ENCODE measurements at regions not wholly inside any gene's neighbourhood (a gene's known extent, or its start where the extent isn't known, plus 50 kb on each side); places are given as distances from the start of the nearest gene placed in this dataset.

DNA sequence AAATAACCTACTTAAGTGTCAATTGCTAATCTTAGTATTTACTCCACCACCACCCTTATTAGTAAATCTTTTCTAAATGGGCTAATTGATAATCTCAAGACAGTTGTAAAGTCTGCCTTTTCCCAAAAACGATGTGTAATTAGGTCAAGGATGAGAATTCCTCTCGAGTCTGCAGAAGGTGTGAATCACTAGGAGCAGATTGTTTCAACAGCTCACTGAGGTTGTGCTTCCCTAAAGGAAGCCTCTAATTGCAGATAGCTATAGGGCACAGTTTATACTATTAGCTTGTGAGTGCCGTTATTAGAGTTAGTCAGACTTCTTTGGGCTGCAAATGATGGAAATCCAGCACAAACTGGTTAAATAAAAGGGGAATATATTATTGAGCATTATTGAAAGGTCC, 84.9 kb downstream of the C11orf91 start:
- DNase-seq: no peak

- DNase-seq: no peak
Observed at GRCh38 chr11:33613404-33613803, 87.2 kb downstream of the C11orf91 start.

DNA sequence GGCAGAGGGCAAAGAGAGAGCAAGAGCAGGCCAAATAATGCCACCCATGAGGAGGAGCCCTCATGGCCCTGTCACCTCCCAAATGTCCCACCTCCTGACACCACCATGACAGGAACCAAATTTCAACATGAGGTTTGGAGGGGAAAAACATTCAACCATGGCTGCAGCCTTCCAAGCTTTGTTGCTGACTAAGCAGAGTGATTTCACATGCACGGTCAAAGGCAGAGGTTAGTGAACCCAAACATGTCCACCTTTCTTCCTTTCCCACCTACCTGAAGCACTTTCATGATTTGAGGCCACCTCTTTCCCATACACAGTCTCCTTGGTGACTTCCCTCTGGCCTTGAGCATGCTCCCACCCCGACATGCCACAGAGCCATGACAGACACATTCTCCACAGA, 89.7 kb downstream of the C11orf91 start:
- no peak for DNase-seq

- no peak for DNase-seq
Observed at GRCh38 chr11:33608386-33608785, 92.2 kb downstream of the C11orf91 start.

GRCh38 chr11:33606762-33607161, 93.9 kb downstream of the C11orf91 start:
- DNase-seq: no peak

- DNase-seq: no peak
Observed at GRCh38 chr11:33605703-33606102, 94.9 kb downstream of the C11orf91 start.

- DNase-seq: peak; percentile 67
Observed at GRCh38 chr11:33598426-33599069, 102.1 kb downstream of the C11orf91 start.

GRCh38 chr11:33594188-33594587, 106.4 kb downstream of the C11orf91 start:
- no peak for DNase-seq

GRCh38 chr11:33590441-33590840, 110.2 kb downstream of the C11orf91 start:
- DNase-seq: no peak

DNA sequence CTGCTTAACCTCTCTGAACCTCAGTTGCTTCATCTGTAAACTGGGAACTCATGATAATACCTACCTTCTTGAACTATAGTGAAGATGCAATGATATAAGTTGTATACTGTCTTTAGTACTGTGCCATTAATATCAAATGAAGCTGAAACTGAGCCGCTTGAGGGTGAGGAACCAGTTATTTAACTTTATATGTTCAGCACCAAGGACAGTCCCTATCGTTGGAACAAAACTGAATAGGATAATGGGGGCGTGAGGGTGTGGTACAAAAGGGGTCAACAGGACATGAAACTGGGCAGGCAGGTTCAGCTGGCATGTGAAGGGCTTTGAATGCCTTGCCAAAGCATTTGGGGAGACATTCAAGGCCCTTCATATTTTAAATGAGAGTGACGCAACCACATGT, 112.6 kb downstream of the C11orf91 start:
- DNase-seq: no peak

DNA sequence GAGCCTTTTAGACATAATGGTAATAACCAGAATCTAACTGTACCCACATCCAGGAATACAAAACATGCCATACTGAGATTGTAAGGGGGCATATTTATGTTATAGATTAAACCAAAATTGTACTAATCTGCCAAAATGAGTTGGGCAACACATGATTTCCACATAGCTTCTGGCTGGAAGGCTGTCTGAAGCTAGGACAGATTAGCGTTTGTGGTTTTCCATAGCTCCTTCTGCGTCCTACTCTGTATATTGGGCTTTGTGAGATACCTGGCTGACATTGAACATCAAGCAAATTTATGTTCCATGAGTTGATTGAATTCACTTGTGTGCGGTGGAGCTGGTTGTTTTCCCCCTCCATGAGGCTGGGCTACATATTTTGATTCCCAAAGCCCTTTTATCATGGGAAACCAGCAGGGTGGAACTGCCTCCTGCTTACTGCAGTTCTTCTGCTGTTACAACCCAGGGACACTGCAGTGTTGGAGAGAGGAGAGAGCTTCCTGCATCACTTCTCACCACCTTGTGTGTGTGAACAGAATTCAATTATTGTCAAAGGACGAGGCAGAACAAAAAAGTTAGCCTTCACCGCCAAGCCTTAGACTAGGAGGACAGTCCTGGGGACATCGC, 114.9 kb downstream of the C11orf91 start:
- DNase-seq: no peak

DNA sequence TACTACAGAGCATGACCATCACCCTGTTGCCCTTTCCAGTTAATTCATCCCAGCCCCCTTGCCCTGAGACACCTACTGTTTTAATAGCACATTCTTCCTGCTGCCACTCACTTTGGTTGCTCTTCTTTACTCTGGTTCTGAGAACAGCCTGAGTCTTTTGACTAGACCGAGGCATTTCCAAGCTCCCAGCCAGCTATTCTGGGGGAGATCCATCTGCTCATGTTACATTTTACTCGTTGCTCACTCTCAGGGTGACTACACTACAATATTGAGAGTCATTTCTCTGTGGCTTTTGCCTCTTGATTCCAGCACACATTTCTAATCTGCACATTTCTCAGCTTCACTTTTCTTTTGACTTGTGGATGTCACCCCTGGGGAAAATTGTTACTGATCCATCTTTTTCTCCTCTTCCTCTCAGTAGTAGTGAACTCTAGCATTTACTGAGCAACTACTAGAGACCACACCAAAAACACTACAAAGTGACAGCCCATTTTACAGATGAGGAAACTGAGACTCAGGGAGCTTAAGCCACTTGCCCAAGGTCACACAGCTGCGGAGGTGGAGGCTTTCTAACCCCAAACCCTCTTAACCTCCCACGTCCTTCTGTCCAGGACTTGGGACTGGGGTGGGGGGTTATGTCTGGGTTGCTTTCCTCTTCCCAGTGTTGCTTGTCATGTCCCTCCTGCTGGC, 117.8 kb downstream of the C11orf91 start:
- no peak for DNase-seq

DNA sequence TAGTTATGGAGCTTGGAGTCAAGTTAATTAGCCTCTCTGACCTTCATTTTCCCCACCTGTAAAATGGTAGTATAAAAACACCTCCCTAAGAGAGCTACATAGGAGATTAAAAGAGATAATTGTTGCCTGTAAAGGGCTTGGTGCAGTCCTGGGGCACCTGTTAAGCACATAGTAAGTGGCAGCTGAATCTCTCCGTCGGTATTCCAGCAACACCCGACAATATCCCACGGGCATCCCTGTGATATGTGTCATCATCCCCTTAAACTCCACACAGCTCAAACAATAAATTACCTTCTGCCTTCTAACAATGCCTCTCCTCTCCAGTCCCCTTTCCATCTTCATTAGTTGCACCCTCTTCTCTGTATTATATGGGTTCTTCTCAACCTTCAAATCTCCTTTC, 121.5 kb downstream of the C11orf91 start:
- no peak for DNase-seq

- DNase-seq: no peak
Observed at GRCh38 chr11:33577204-33577603, 123.4 kb downstream of the C11orf91 start.

GRCh38 chr11:33575311-33575710, 125.3 kb downstream of the C11orf91 start:
- no peak for DNase-seq

DNA sequence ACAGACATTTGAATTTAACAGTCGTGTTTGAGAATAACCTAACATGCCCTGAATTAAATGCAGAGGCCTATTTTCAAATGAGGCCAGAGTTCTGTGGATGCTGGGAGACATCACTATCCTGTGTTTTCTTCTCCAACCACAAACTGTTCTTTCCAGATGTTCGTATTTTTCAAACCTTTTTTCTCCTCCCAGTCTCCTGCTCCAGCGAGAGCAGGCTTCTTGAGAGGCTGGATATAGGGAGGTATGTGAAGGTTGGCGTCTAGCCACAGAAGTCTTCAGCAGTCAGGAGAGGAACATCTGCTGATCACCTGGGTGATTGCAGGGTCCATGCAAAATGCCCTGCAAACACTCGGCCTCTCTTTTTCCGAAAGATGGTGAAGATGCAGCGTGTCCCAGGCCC, 126.3 kb downstream of the C11orf91 start:
- no peak for DNase-seq

- no peak for DNase-seq
Observed at GRCh38 chr11:33569333-33569732, 131.3 kb downstream of the C11orf91 start.

GRCh38 chr11:33567004-33567403, 133.6 kb downstream of the C11orf91 start:
- DNase-seq: no peak

DNA sequence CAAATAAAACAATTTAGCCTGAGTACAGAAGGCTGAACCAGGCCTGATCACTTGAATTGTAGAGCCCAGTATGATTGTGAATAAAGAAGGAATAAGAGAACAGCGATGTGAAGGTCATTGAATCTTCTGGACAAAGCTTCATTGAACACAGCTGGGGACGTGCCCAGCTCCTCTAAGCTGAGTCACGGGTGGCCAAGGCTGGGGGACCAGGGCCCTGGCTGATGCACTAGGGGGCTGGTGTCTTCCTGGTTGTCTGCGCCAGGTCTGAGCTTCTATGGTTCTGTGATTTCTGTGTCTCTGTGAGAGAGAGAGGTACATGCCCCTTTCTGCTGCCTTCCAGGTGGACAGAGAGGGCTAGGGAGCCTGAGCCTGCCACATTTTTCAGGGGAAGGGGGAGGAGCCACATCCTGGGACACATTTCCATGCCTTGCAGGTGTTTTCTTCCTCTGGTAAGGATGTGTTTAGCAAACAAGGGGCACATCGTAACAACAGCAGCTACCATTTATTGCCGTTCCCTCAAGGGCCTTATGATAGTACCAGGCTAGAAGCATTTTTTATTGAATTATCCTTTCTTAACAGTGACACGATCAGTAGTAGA, 135.7 kb downstream of the C11orf91 start:
- DNase-seq: no peak

GRCh38 chr11:33560729-33561128, 139.9 kb downstream of the C11orf91 start:
- DNase-seq: no peak

DNA sequence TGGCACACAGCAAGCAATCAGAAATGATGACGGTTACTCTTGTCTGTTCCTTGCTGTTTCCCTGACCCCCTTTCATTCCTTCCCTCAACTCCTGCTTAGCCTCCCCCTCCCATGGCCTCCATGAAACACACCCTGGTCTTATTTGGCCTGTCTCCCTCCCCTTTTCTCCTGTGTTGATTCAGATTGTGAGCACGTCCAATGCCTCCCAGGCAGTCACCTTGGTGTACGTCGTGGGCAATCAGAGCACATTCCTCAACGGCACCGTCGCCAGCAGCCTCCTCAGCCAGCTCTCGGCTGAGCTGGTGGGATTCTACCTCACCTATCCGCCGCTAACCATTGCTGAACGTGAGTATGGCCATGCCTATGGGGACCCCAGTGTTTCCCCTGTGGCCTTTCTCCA, 141.1 kb downstream of the C11orf91 start:
- no peak for DNase-seq

- no peak for DNase-seq
Observed at GRCh38 chr11:33558097-33558496, 142.5 kb downstream of the C11orf91 start.

DNA sequence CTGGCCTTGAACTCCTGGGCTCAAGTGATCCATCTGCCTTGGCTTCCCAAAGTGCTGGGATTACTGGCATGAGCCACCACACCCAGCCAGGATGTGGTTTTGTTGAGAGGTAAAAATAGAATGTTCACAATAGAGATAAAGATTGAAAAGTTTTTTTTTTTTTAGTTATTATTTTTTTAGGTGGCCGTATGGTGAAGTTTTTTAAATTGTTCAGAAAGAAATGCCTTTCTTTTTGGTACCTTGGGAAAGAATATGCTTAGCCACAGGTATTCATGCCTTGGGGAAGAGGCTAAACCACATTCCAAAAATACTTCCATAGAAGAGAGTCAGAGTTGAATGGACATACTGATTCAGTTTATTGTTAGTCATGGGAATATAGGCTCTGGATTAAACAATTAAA, 143.4 kb downstream of the C11orf91 start:
- no peak for DNase-seq

- DNase-seq: no peak
Observed at GRCh38 chr11:33554219-33554618, 146.4 kb downstream of the C11orf91 start.

All from NCI-H774 (cell line).